Endothelial cell (in vitro differentiated cells): ENCODE measurements at regions not wholly inside any gene's neighbourhood (a gene's known extent, or its start where the extent isn't known, plus 50 kb on each side); places are given as distances from the start of the nearest gene placed in this dataset.

Experiments
- DNase-seq: peaks from one replicate; pipeline ENCODE4 v3.0.0; 2021; ENCODE audit warnings: low spot score
- H3K27ac Mint-ChIP-seq: one replicate; pipeline ENCODE4 v1.8.0; 2021; ENCODE audit warnings: mixed read lengths, inconsistent platforms; ENCODE audit not compliant: unreplicated experiment
- H3K27me3 Mint-ChIP-seq: one replicate; pipeline ENCODE4 v1.8.0; 2021; ENCODE audit warnings: mild to moderate bottlenecking, moderate library complexity, mixed read lengths, inconsistent platforms; ENCODE audit not compliant: unreplicated experiment
- H3K36me3 Mint-ChIP-seq: one replicate; pipeline ENCODE4 v1.8.0; 2021; ENCODE audit warnings: mild to moderate bottlenecking, low read depth, mixed read lengths, inconsistent platforms; ENCODE audit not compliant: unreplicated experiment
- H3K4me1 Mint-ChIP-seq: one replicate; pipeline ENCODE4 v1.8.0; 2021; ENCODE audit warnings: mild to moderate bottlenecking, mixed read lengths, inconsistent platforms; ENCODE audit not compliant: unreplicated experiment
- H3K4me3 Mint-ChIP-seq: one replicate; pipeline ENCODE4 v1.8.0; 2021; ENCODE audit warnings: mild to moderate bottlenecking, mixed read lengths, inconsistent platforms; ENCODE audit not compliant: unreplicated experiment
- H3K9me3 Mint-ChIP-seq: one replicate; pipeline ENCODE4 v1.8.0; 2021; ENCODE audit warnings: mixed read lengths, inconsistent platforms; ENCODE audit not compliant: unreplicated experiment
- CTCF ChIP-seq: fragments of 200-600 bp; sonication (generic); IDR thresholded peaks from one replicate; pipeline ENCODE4 v1.5.0; 2021; ENCODE audit warnings: antibody characterized with exemption; ENCODE audit not compliant: unreplicated experiment

- no peak for TF ChIP-seq CTCF
- Mint-ChIP-seq H3K9me3 (no peaks in the 10 kb centered on the region), H3K4me3 (no peak overlapping the region), H3K27me3 (no peaks in the 10 kb centered on the region), H3K4me1 (no peaks in the 10 kb centered on the region), H3K36me3 (no peaks in the 10 kb centered on the region), H3K27ac (no peak overlapping the region)
- DNase-seq, result no peak
Measured at GRCh38 chr13:85419611-85420010, 379.6 kb downstream of the SLITRK6 start.

- H3K9me3 Mint-ChIP-seq, result no peaks in the 10 kb centered on the region
Measured at GRCh38 chr13:85417807-85418206, 381.4 kb downstream of the SLITRK6 start.

DNA sequence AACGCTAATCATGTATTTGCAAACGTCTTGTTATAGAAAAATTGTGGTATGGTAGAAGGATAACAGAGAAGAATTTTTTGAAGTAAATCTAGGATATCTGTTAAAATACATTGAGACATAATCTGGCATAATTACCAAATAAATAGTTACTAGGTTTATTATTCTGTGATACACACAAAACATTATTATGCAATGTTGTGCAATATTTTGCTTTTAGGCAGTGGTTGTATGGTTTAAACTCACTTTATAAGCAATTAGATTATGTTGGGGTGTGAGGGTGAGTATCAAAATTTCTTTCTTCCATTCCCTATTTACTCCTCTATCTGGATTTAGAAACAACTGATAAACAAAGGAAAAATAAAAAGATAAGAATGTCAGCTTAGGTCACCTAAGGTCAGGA lies 385.6 kb downstream of the SLITRK6 start:
- Mint-ChIP-seq H3K36me3 (no peaks in the 10 kb centered on the region), H3K27me3 (no peaks in the 10 kb centered on the region)
- TF ChIP-seq CTCF, result no peak

More at GRCh38 chr13:85417807-85418206, 381.4 kb downstream of the SLITRK6 start:
- H3K4me3 Mint-ChIP-seq, result no peak overlapping the region
- no peaks in the 10 kb centered on the region for H3K4me1 Mint-ChIP-seq
- no peaks in the 10 kb centered on the region for H3K36me3 Mint-ChIP-seq
- H3K27ac Mint-ChIP-seq, result no peak overlapping the region
- DNase-seq, result no peak
- TF ChIP-seq CTCF, result no peak
- no peaks in the 10 kb centered on the region for H3K27me3 Mint-ChIP-seq

DNA sequence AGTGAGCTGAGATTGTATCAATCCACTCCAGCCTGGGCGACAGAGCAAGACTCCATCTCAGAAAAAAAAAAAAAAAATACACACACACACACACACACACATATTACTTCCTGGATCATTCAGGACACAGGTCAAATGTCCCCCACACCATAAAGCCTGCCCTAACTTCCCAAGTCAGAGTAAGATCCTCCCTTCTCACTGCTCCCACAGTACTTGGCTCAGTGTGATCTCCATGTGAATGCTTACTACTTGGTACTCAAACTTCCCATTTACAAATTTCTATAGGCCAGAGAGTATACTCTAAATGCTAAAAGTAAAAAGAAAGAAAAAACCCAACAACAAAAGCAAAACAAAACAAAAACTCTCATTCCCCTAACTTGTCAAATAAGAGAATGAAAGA lies 386.8 kb downstream of the SLITRK6 start:
- H3K4me1 Mint-ChIP-seq, result no peaks in the 10 kb centered on the region
- no peak overlapping the region for H3K27ac Mint-ChIP-seq
- H3K4me3 Mint-ChIP-seq, result no peak overlapping the region
- no peaks in the 10 kb centered on the region for H3K27me3 Mint-ChIP-seq
- no peaks in the 10 kb centered on the region for H3K36me3 Mint-ChIP-seq
- TF ChIP-seq CTCF, result no peak
- no peak for DNase-seq
- H3K9me3 Mint-ChIP-seq, result no peaks in the 10 kb centered on the region

More for the DNA sequence above, 385.6 kb downstream of the SLITRK6 start:
- H3K9me3 Mint-ChIP-seq, result no peaks in the 10 kb centered on the region
- no peak for DNase-seq
- no peak overlapping the region for H3K27ac Mint-ChIP-seq
- no peaks in the 10 kb centered on the region for H3K4me1 Mint-ChIP-seq
- no peak overlapping the region for H3K4me3 Mint-ChIP-seq

- no peak for TF ChIP-seq CTCF
- Mint-ChIP-seq H3K4me3 (no peak overlapping the region), H3K27ac (no peak overlapping the region), H3K4me1 (no peaks in the 10 kb centered on the region), H3K36me3 (no peaks in the 10 kb centered on the region), H3K27me3 (no peaks in the 10 kb centered on the region), H3K9me3 (no peaks in the 10 kb centered on the region)
- DNase-seq, result no peak
Measured at GRCh38 chr13:85411591-85411990, 387.6 kb downstream of the SLITRK6 start.
